ENCODE measurements at regions not wholly inside any gene's neighbourhood (a gene's known extent, or its start where the extent isn't known, plus 50 kb on each side); places are given as distances from the start of the nearest gene placed in this dataset.

- Mint-ChIP-seq H3K9me3 (no peaks in the 10 kb centered on the region), H3K36me3 (ENCODE audit: low read depth) (no peaks in the 10 kb centered on the region), H3K27me3 (peaks cover 8% of the 10 kb centered on the region), H3K4me1 (no peaks in the 10 kb centered on the region), H3K27ac (no peak overlapping the region), H3K4me3 (no peak overlapping the region)
- DNase-seq (no peak), ATAC-seq (no peak)
These were observed 61.2 kb upstream of the KCNMB2 start for GRCh38 chr3:178475062-178475461.

- Mint-ChIP-seq H3K4me1 (no peaks in the 10 kb centered on the region), H3K4me3 (no peak overlapping the region), H3K27me3 (peaks cover 10% of the 10 kb centered on the region), H3K27ac (no peak overlapping the region), H3K36me3 (ENCODE audit: low read depth) (no peaks in the 10 kb centered on the region), H3K9me3 (no peaks in the 10 kb centered on the region)
- ATAC-seq (no peak), DNase-seq (no peak)
These were observed 59.4 kb upstream of the KCNMB2 start for GRCh38 chr3:178476886-178477285.

GRCh38 chr3:178479446-178479845, 56.8 kb upstream of the KCNMB2 start:
- Mint-ChIP-seq H3K4me1 (no peaks in the 10 kb centered on the region), H3K27ac (no peak overlapping the region), H3K36me3 (ENCODE audit: low read depth) (no peaks in the 10 kb centered on the region), H3K9me3 (no peaks in the 10 kb centered on the region), H3K27me3 (peaks cover 10% of the 10 kb centered on the region), H3K4me3 (no peak overlapping the region)
- DNase-seq, result no peak
- ATAC-seq, result no peak

GRCh38 chr3:178479860-178480259, 56.4 kb upstream of the KCNMB2 start:
- Mint-ChIP-seq H3K9me3 (no peaks in the 10 kb centered on the region), H3K27me3 (peaks cover 5% of the 10 kb centered on the region), H3K4me3 (no peak overlapping the region), H3K27ac (no peak overlapping the region), H3K4me1 (no peaks in the 10 kb centered on the region), H3K36me3 (ENCODE audit: low read depth) (no peaks in the 10 kb centered on the region)
- DNase-seq (no peak), ATAC-seq (no peak)

- no peaks in the 10 kb centered on the region for H3K9me3 Mint-ChIP-seq
- peaks cover 5% of the 10 kb centered on the region for H3K27me3 Mint-ChIP-seq
- DNase-seq (no peak), ATAC-seq (no peak)
- no peaks in the 10 kb centered on the region for H3K4me1 Mint-ChIP-seq
- H3K27ac Mint-ChIP-seq, result no peak overlapping the region
- H3K4me3 Mint-ChIP-seq, result no peak overlapping the region
- no peaks in the 10 kb centered on the region for H3K36me3 Mint-ChIP-seq (ENCODE audit: low read depth)
These were observed 56.0 kb upstream of the KCNMB2 start for GRCh38 chr3:178480274-178480673.

- H3K27ac Mint-ChIP-seq, result no peak overlapping the region
- DNase-seq, result no peak
- no peaks in the 10 kb centered on the region for H3K9me3 Mint-ChIP-seq
- peaks cover 5% of the 10 kb centered on the region for H3K27me3 Mint-ChIP-seq
- H3K4me1 Mint-ChIP-seq, result no peaks in the 10 kb centered on the region
- ATAC-seq, result no peak
- no peak overlapping the region for H3K4me3 Mint-ChIP-seq
- H3K36me3 Mint-ChIP-seq (ENCODE audit: low read depth), result no peaks in the 10 kb centered on the region
These were observed 55.4 kb upstream of the KCNMB2 start for GRCh38 chr3:178480795-178481194.

GRCh38 chr3:178482981-178483380, 53.3 kb upstream of the KCNMB2 start:
- Mint-ChIP-seq H3K4me3 (no peak overlapping the region), H3K27ac (no peak overlapping the region), H3K9me3 (no peaks in the 10 kb centered on the region), H3K27me3 (peaks cover 2% of the 10 kb centered on the region), H3K4me1 (no peaks in the 10 kb centered on the region), H3K36me3 (ENCODE audit: low read depth) (no peaks in the 10 kb centered on the region)
- DNase-seq (no peak), ATAC-seq (no peak)

- no peak for ATAC-seq
- Mint-ChIP-seq H3K36me3 (ENCODE audit: low read depth) (no peaks in the 10 kb centered on the region), H3K4me3 (no peak overlapping the region), H3K27ac (no peak overlapping the region), H3K27me3 (peaks cover 2% of the 10 kb centered on the region), H3K4me1 (no peaks in the 10 kb centered on the region), H3K9me3 (no peaks in the 10 kb centered on the region)
- DNase-seq, result no peak
These were observed 52.5 kb upstream of the KCNMB2 start for GRCh38 chr3:178483704-178484103.

GRCh38 chr3:178485756-178486155, 50.5 kb upstream of the KCNMB2 start:
- DNase-seq (no peak), ATAC-seq (no peak)
- no peaks in the 10 kb centered on the region for H3K9me3 Mint-ChIP-seq
- H3K27me3 Mint-ChIP-seq, result peaks cover 2% of the 10 kb centered on the region
- H3K4me3 Mint-ChIP-seq, result no peak overlapping the region
- no peaks in the 10 kb centered on the region for H3K4me1 Mint-ChIP-seq
- H3K36me3 Mint-ChIP-seq (ENCODE audit: low read depth), result no peaks in the 10 kb centered on the region
- H3K27ac Mint-ChIP-seq, result no peak overlapping the region

Data from activated naive CD8-positive, alpha-beta T cell treated with anti-CD3 and anti-CD28 coated beads, Interleukin-2, amount 50 U/mL, for 24 hours (primary cell).